ENCODE measurements at regions not wholly inside any gene's neighbourhood (a gene's known extent, or its start where the extent isn't known, plus 50 kb on each side); places are given as distances from the start of the nearest gene placed in this dataset.

- H3K27ac Mint-ChIP-seq, result no peak overlapping the region
Measured at GRCh38 chr5:88550736-88551135, 282.1 kb upstream of the TMEM161B start.

GRCh38 chr5:88548136-88548805 is 279.6 kb upstream of the TMEM161B start:
- POLR2A ChIA-PET, result interaction anchor here (0.5 kb wide), 1 partner anchor 242 kb away, joined by 4 read pairs; no protein-coding TSS in a partner anchor
- no peak overlapping the region for H3K27ac Mint-ChIP-seq

More at GRCh38 chr5:88550736-88551135, 282.1 kb upstream of the TMEM161B start:
- no peaks in the 10 kb centered on the region for H3K9me3 Mint-ChIP-seq
- DNase-seq, result no peak
- CTCF ChIA-PET, result no interaction called here
- H3K4me1 Mint-ChIP-seq, result no peaks in the 10 kb centered on the region
- POLR2A ChIA-PET, result no interaction called here
- no peak overlapping the region for H3K4me3 Mint-ChIP-seq
- peaks cover 3% of the 10 kb centered on the region for H3K27me3 Mint-ChIP-seq
- H3K36me3 Mint-ChIP-seq (ENCODE audit: low read depth), result no peaks in the 10 kb centered on the region

GRCh38 chr5:88545338-88545737 is 276.7 kb upstream of the TMEM161B start:
- H3K36me3 Mint-ChIP-seq (ENCODE audit: low read depth), result no peaks in the 10 kb centered on the region
- POLR2A ChIA-PET, result no interaction called here

More at GRCh38 chr5:88548136-88548805, 279.6 kb upstream of the TMEM161B start:
- Mint-ChIP-seq H3K4me3 (no peak overlapping the region), H3K9me3 (no peaks in the 10 kb centered on the region), H3K4me1 (no peaks in the 10 kb centered on the region), H3K27me3 (no peaks in the 10 kb centered on the region), H3K36me3 (ENCODE audit: low read depth) (no peaks in the 10 kb centered on the region)
- no peak for DNase-seq
- CTCF ChIA-PET, result no interaction called here

GRCh38 chr5:88544671-88545070 is 276.0 kb upstream of the TMEM161B start:
- Mint-ChIP-seq H3K9me3 (no peaks in the 10 kb centered on the region), H3K4me3 (no peak overlapping the region), H3K27ac (no peak overlapping the region), H3K27me3 (peaks cover 4% of the 10 kb centered on the region), H3K4me1 (no peaks in the 10 kb centered on the region), H3K36me3 (ENCODE audit: low read depth) (no peaks in the 10 kb centered on the region)
- ChIA-PET POLR2A (no interaction called here), CTCF (no interaction called here)
- DNase-seq, result no peak

More at GRCh38 chr5:88545338-88545737, 276.7 kb upstream of the TMEM161B start:
- Mint-ChIP-seq H3K27me3 (peaks cover 2% of the 10 kb centered on the region), H3K4me1 (no peaks in the 10 kb centered on the region), H3K9me3 (no peaks in the 10 kb centered on the region), H3K27ac (no peak overlapping the region), H3K4me3 (no peak overlapping the region)
- CTCF ChIA-PET, result no interaction called here
- no peak for DNase-seq

- H3K27ac Mint-ChIP-seq, result no peak overlapping the region
- peaks cover 4% of the 10 kb centered on the region for H3K27me3 Mint-ChIP-seq
- ChIA-PET POLR2A (no interaction called here), CTCF (no interaction called here)
- no peaks in the 10 kb centered on the region for H3K9me3 Mint-ChIP-seq
- H3K4me1 Mint-ChIP-seq, result no peaks in the 10 kb centered on the region
- H3K36me3 Mint-ChIP-seq (ENCODE audit: low read depth), result no peaks in the 10 kb centered on the region
- H3K4me3 Mint-ChIP-seq, result no peak overlapping the region
- no peak for DNase-seq
Measured at GRCh38 chr5:88544136-88544645, 275.5 kb upstream of the TMEM161B start.

GRCh38 chr5:88542786-88543185 is 274.1 kb upstream of the TMEM161B start:
- Mint-ChIP-seq H3K36me3 (ENCODE audit: low read depth) (no peaks in the 10 kb centered on the region), H3K4me3 (no peak overlapping the region), H3K4me1 (no peaks in the 10 kb centered on the region), H3K9me3 (no peaks in the 10 kb centered on the region), H3K27ac (no peak overlapping the region), H3K27me3 (peaks cover 4% of the 10 kb centered on the region)
- ChIA-PET POLR2A (no interaction called here), CTCF (no interaction called here)
- DNase-seq, result no peak

- H3K27me3 Mint-ChIP-seq, result peaks cover 4% of the 10 kb centered on the region
- CTCF ChIA-PET, result no interaction called here
- no peaks in the 10 kb centered on the region for H3K36me3 Mint-ChIP-seq (ENCODE audit: low read depth)
- no peak for DNase-seq
- H3K4me3 Mint-ChIP-seq, result no peak overlapping the region
- no peaks in the 10 kb centered on the region for H3K4me1 Mint-ChIP-seq
- H3K27ac Mint-ChIP-seq, result no peak overlapping the region
- POLR2A ChIA-PET, result no interaction called here
- no peaks in the 10 kb centered on the region for H3K9me3 Mint-ChIP-seq
Measured at GRCh38 chr5:88540471-88541115, 271.9 kb upstream of the TMEM161B start.

- Mint-ChIP-seq H3K4me1 (no peaks in the 10 kb centered on the region), H3K9me3 (no peaks in the 10 kb centered on the region), H3K4me3 (no peak overlapping the region), H3K27ac (no peak overlapping the region), H3K36me3 (ENCODE audit: low read depth) (no peaks in the 10 kb centered on the region), H3K27me3 (peaks cover 4% of the 10 kb centered on the region)
- no peak for DNase-seq
- ChIA-PET CTCF (no interaction called here), POLR2A (no interaction called here)
Measured at GRCh38 chr5:88539693-88540365, 271.2 kb upstream of the TMEM161B start.

DNA sequence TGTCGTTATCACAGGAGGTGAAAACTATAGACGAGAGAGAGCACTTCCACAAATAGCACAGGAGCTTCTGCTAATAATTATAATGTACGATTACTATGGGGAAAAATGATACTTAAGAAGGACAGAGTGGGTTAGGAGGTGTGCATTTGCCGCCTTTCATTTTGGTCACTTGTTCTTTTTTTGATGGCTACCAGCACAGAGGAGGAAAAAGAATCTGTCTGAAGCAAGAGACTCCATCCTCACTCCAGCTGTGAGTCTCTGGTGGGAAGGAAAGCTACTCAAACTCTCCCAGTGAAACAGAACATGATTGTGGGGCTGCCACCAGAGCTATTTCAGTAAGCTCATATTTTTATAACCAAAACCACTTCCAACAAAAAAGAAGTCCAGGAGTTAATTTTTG is 270.4 kb upstream of the TMEM161B start:
- no peak overlapping the region for H3K4me3 Mint-ChIP-seq
- H3K36me3 Mint-ChIP-seq (ENCODE audit: low read depth), result no peaks in the 10 kb centered on the region
- H3K27me3 Mint-ChIP-seq, result peaks cover 4% of the 10 kb centered on the region
- CTCF ChIA-PET, result no interaction called here
- no peaks in the 10 kb centered on the region for H3K9me3 Mint-ChIP-seq
- POLR2A ChIA-PET, result no interaction called here
- DNase-seq, result no peak
- H3K27ac Mint-ChIP-seq, result no peak overlapping the region
- H3K4me1 Mint-ChIP-seq, result no peaks in the 10 kb centered on the region

DNA sequence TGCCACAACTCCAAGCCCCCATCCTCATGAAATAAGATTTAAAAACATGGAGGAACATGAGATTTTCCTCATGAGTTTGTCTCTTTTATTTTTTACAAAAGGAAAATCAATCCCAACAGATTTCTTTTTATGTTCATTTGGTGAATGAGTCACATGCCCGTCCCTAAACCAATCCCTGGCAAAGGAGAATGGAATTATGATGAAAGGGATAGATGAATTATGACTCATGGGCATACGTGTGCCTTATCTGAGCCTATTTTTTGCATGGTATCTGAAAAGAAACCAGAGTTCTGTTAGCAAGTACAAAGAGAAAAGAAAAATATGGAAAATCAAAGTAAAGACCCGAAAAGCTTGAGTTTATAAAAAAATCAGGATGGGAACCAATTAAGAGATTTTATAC is 267.5 kb upstream of the TMEM161B start:
- Mint-ChIP-seq H3K9me3 (no peaks in the 10 kb centered on the region), H3K27me3 (peaks cover 2% of the 10 kb centered on the region), H3K27ac (no peak overlapping the region), H3K4me3 (no peak overlapping the region), H3K36me3 (ENCODE audit: low read depth) (no peaks in the 10 kb centered on the region), H3K4me1 (no peaks in the 10 kb centered on the region)
- DNase-seq, result no peak
- POLR2A ChIA-PET, result no interaction called here
- CTCF ChIA-PET, result no interaction called here

DNA sequence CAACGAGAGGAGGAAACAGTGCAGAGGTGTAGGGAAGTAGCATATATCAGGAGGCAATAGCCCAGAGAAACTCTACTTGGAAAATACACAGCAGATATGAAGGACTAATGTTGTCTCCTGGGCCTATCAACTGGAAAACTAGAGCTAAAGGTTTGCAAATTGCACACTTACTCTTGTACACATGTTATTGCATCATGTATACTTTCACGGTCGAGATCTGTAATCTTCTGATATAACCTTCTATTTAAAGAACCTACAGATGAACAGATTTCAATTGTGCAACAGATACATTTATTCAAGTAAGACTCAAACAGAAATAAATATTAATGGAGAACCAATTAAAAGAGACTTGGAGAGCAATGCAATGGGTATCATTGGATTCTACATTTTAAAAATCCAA is 256.3 kb upstream of the TMEM161B start:
- POLR2A ChIA-PET, result no interaction called here
- CTCF ChIA-PET, result no interaction called here
- H3K4me3 Mint-ChIP-seq, result no peak overlapping the region
- no peak for DNase-seq
- H3K27ac Mint-ChIP-seq, result no peak overlapping the region
- H3K4me1 Mint-ChIP-seq, result no peaks in the 10 kb centered on the region
- no peaks in the 10 kb centered on the region for H3K36me3 Mint-ChIP-seq (ENCODE audit: low read depth)
- H3K9me3 Mint-ChIP-seq, result no peaks in the 10 kb centered on the region
- H3K27me3 Mint-ChIP-seq, result peaks cover 8% of the 10 kb centered on the region

GRCh38 chr5:88519066-88519465 is 250.4 kb upstream of the TMEM161B start:
- DNase-seq, result no peak
- H3K27ac Mint-ChIP-seq, result no peak overlapping the region
- no peaks in the 10 kb centered on the region for H3K36me3 Mint-ChIP-seq (ENCODE audit: low read depth)
- ChIA-PET POLR2A (no interaction called here), CTCF (no interaction called here)
- peaks cover 14% of the 10 kb centered on the region for H3K27me3 Mint-ChIP-seq
- no peaks in the 10 kb centered on the region for H3K4me1 Mint-ChIP-seq
- no peaks in the 10 kb centered on the region for H3K9me3 Mint-ChIP-seq
- no peak overlapping the region for H3K4me3 Mint-ChIP-seq

DNA sequence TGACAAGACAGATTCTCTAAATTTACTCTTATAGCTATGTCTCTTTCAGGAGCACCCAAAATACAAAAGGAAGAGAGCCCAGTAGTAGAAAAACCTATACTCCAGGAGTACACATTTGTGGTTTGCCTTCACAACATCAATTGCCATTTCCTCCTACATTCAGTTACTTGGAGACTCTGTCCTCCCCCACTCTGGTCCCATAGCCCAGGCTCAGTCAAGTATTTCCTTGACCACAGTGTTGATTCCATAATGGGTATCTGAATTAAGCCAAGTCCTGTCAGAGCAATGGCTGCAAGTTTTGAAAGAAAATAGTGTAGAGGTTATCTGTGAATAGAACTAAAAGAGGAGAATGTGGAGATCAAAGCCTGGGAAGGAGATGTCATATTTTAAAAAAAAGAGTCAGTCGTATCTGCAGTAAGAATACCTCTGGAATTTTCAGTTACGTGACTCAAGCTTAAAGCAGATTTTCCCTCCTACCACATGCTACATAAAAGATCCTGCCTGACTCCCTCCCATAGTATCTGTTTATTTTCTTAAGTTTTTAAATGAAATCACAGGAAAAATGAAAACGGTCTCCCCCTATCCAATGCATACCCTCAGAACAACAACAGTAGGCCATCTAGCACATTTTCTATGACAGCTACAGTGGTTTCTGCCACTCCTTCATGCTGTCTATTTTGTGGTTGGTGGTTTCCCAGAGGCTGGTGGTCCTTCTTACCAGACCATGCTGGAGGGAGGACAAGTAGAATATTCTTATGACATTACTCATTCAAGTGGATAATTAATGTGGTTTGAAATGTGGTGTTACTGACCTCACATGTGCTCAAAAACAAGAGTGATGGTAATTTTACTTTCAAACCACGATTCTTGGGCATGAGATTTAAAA is 249.7 kb upstream of the TMEM161B start:
- ChIA-PET CTCF (no interaction called here), POLR2A (no interaction called here)
- Mint-ChIP-seq H3K27ac (no peak overlapping the region), H3K4me3 (no peak overlapping the region), H3K4me1 (no peaks in the 10 kb centered on the region), H3K27me3 (peaks cover 14% of the 10 kb centered on the region), H3K9me3 (no peaks in the 10 kb centered on the region), H3K36me3 (ENCODE audit: low read depth) (no peaks in the 10 kb centered on the region)
- no peak for DNase-seq
